Stomach (tissue), 4 donors: ENCODE measurements at regions not wholly inside any gene's neighbourhood (a gene's known extent, or its start where the extent isn't known, plus 50 kb on each side); places are given as distances from the start of the nearest gene placed in this dataset.

Experiments used
- EP300 ChIP-seq: sonication (generic); formaldehyde crosslinking; IDR thresholded peaks from one replicate; pipeline ENCODE4 v1.6.1; 2017; ENCODE audit warnings: antibody characterized with exemption
- POLR2AphosphoS5 ChIP-seq, 3 donors: sonication (generic); formaldehyde crosslinking; IDR thresholded peaks; one replicate each; pipeline ENCODE4 v1.6.1; 2016; ENCODE audit warnings: antibody characterized with exemption in 3 of 3
- TF ChIP-seq, protein P1 (sequence below), 7 experiments: fragments of 450-650 bp in 4 of 7; fragments of 200-600 bp in 3 of 7; sonication (generic) in 3 of 7; IDR thresholded peaks; one replicate each; pipeline ENCODE4 v1.5.1; 2016 to 2019; ENCODE audit warnings: antibody characterized with exemption in 7 of 7, control low read depth in 2 of 7, mild to moderate bottlenecking in 1 of 7

DNA sequence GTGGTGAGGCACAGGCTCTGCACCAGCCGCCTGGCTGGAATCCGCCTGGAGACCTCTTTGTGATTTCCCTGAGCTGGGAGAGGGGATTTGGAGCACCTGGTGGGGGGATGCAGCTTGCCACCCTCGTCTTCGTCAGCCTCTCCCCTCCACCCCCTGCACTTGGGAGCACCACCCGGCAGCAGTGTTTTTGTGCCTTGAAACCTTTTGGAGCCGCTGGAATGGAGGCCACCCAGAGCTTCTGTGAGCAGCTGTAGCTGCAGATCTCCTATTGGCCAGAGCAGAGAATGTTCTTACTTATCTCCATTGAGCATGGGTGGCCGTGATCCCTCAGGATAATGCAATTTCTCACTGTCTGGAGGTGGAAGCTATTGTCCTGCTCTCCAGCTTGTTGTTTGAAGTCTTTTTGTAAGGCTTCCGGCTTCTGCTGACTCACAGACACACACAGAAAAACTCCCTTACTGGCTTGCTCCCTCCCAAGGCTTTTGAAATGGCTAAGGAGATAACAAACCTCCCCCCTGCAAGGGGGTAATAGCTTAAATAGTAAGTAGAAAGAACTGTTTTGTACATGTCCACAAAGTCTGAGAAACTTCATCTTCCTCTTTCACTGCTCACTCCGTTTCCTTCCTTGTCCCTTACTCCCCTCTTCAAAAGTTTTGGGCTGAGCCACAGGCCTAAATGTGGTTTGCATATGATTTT, 271.2 kb downstream of the PRL start:
- TF ChIP-seq, protein P1, sequence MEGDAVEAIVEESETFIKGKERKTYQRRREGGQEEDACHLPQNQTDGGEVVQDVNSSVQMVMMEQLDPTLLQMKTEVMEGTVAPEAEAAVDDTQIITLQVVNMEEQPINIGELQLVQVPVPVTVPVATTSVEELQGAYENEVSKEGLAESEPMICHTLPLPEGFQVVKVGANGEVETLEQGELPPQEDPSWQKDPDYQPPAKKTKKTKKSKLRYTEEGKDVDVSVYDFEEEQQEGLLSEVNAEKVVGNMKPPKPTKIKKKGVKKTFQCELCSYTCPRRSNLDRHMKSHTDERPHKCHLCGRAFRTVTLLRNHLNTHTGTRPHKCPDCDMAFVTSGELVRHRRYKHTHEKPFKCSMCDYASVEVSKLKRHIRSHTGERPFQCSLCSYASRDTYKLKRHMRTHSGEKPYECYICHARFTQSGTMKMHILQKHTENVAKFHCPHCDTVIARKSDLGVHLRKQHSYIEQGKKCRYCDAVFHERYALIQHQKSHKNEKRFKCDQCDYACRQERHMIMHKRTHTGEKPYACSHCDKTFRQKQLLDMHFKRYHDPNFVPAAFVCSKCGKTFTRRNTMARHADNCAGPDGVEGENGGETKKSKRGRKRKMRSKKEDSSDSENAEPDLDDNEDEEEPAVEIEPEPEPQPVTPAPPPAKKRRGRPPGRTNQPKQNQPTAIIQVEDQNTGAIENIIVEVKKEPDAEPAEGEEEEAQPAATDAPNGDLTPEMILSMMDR (IDR thresholded peaks at IDR 0.05) = no peak
- no peak for TF ChIP-seq POLR2AphosphoS5 (IDR thresholded peaks at IDR 0.05)
- TF ChIP-seq EP300 = no peak
